ENCODE measurements at regions not wholly inside any gene's neighbourhood (a gene's known extent, or its start where the extent isn't known, plus 50 kb on each side); places are given as distances from the start of the nearest gene placed in this dataset.

DNA sequence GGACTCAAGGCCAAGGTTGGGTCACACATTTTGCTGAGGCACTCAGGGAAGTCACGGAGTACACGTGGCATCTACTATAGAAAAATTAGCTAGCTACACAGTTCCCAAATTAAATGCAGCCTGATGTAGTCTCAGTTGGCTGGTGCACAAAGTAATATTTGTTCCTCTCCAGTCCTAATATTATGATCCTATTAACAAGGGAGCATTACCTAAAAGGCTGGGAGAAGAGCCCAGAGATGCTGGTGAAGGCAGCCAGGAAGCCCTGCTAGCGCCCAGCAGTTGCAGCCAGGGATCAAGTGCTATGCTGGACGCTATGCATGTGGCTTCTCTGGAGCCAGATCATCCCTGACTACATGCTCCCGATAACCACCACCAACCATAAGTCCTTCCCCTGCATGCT is 88.0 kb upstream of the GSC start:
- TF ChIP-seq, protein P1, sequence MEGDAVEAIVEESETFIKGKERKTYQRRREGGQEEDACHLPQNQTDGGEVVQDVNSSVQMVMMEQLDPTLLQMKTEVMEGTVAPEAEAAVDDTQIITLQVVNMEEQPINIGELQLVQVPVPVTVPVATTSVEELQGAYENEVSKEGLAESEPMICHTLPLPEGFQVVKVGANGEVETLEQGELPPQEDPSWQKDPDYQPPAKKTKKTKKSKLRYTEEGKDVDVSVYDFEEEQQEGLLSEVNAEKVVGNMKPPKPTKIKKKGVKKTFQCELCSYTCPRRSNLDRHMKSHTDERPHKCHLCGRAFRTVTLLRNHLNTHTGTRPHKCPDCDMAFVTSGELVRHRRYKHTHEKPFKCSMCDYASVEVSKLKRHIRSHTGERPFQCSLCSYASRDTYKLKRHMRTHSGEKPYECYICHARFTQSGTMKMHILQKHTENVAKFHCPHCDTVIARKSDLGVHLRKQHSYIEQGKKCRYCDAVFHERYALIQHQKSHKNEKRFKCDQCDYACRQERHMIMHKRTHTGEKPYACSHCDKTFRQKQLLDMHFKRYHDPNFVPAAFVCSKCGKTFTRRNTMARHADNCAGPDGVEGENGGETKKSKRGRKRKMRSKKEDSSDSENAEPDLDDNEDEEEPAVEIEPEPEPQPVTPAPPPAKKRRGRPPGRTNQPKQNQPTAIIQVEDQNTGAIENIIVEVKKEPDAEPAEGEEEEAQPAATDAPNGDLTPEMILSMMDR (IDR thresholded peaks at IDR 0.05 in 2 of 3, conservative IDR thresholded peaks at IDR 0.05 in 1 of 3; ENCODE audit: control insufficient read depth in 2 of 3, extremely low read depth in 1 of 3, insufficient read depth in 1 of 3, low read depth in 3 of 3, low read length in 3 of 3) = no peak
- no peak for TF ChIP-seq POLR2AphosphoS5 (IDR thresholded peaks at IDR 0.05; ENCODE audit: low read length)
- TF ChIP-seq SRF (IDR thresholded peaks at IDR 0.05; ENCODE audit: low read depth in 2 of 2, low read length in 2 of 2) = no peak
- TF ChIP-seq SIX5 (IDR thresholded peaks at IDR 0.05; ENCODE audit: low read depth, low read length, severe bottlenecking) = no peak
- TF ChIP-seq CEBPB (IDR thresholded peaks at IDR 0.05; ENCODE audit: borderline replicate concordance in 1 of 2, low read depth in 2 of 2, low read length in 2 of 2) = no peak

Data from GM12878 (cell line).